ENCODE measurements at regions not wholly inside any gene's neighbourhood (a gene's known extent, or its start where the extent isn't known, plus 50 kb on each side); places are given as distances from the start of the nearest gene placed in this dataset.

GRCh38 chr14:55979781-55980180 is 138.4 kb upstream of the PELI2 start:
- Histone ChIP-seq H3K9me3 (ENCODE audit: insufficient read depth, low read depth, low read length) (no peaks in the 10 kb centered on the region), H2AFZ (ENCODE audit: low read depth, low read length) (no peak overlapping the region), H3K9ac (ENCODE audit: low read length) (no peak overlapping the region), H3K27me3 (ENCODE audit: insufficient read depth, low read length) (peaks cover 3% of the 10 kb centered on the region), H3K4me1 (ENCODE audit: insufficient read depth, low read length) (no peaks in the 10 kb centered on the region), H3K27ac (ENCODE audit: low read depth, low read length) (no peak overlapping the region), H3K79me2 (ENCODE audit: insufficient read depth, low read length) (no peaks in the 10 kb centered on the region), H3K4me2 (ENCODE audit: low read length) (no peak overlapping the region), H3K4me3 (ENCODE audit: insufficient read depth, low read depth, low read length) (no peak overlapping the region), H4K20me1 (ENCODE audit: insufficient read depth, low read length) (no peaks in the 10 kb centered on the region), H3K36me3 (ENCODE audit: insufficient read depth, low read length) (no peaks in the 10 kb centered on the region)
- no peak for FAIRE-seq
- Mint-ChIP-seq H3K27me3 (ENCODE audit: low read depth, unreplicated experiment) (peaks cover 4% of the 10 kb centered on the region), H3K4me1 (ENCODE audit: low read depth, unreplicated experiment) (peaks cover 4% of the 10 kb centered on the region), H3K4me3 (ENCODE audit: unreplicated experiment) (no peak overlapping the region), H3K27ac (ENCODE audit: unreplicated experiment) (no peak overlapping the region), H3K9me3 (ENCODE audit: unreplicated experiment) (peaks cover 7% of the 10 kb centered on the region), H3K36me3 (ENCODE audit: low read depth, unreplicated experiment) (no peaks in the 10 kb centered on the region)
- TF ChIP-seq EZH2 (IDR thresholded peaks at IDR 0.05; ENCODE audit: insufficient read depth, low read length) = no peak
- TF ChIP-seq CTCF (IDR thresholded peaks at IDR 0.05; ENCODE audit: insufficient read depth, low read depth, low read length) = no peak
- DNase-seq (ENCODE audit: low read depth) = no peak

GRCh38 chr14:55980970-55981369 is 137.2 kb upstream of the PELI2 start:
- H3K27me3 Mint-ChIP-seq (ENCODE audit: low read depth, unreplicated experiment) = peaks cover 6% of the 10 kb centered on the region
- no peak for DNase-seq (ENCODE audit: low read depth)
- no peaks in the 10 kb centered on the region for H3K4me1 ChIP-seq (ENCODE audit: insufficient read depth, low read length)
- H3K9ac ChIP-seq (ENCODE audit: low read length) = no peak overlapping the region
- H3K9me3 ChIP-seq (ENCODE audit: insufficient read depth, low read depth, low read length) = no peaks in the 10 kb centered on the region
- peaks cover 3% of the 10 kb centered on the region for H3K27me3 ChIP-seq (ENCODE audit: insufficient read depth, low read length)
- no peak overlapping the region for H3K27ac Mint-ChIP-seq (ENCODE audit: unreplicated experiment)
- TF ChIP-seq CTCF (IDR thresholded peaks at IDR 0.05; ENCODE audit: insufficient read depth, low read depth, low read length) (no peak), EZH2 (IDR thresholded peaks at IDR 0.05; ENCODE audit: insufficient read depth, low read length) (no peak)
- H2AFZ ChIP-seq (ENCODE audit: low read depth, low read length) = no peak overlapping the region
- H3K4me3 Mint-ChIP-seq (ENCODE audit: unreplicated experiment) = no peak overlapping the region
- peaks cover 7% of the 10 kb centered on the region for H3K9me3 Mint-ChIP-seq (ENCODE audit: unreplicated experiment)
- H3K4me2 ChIP-seq (ENCODE audit: low read length) = no peak overlapping the region
- no peak for FAIRE-seq
- H3K4me3 ChIP-seq (ENCODE audit: insufficient read depth, low read depth, low read length) = no peak overlapping the region
- no peak overlapping the region for H3K27ac ChIP-seq (ENCODE audit: low read depth, low read length)
- no peaks in the 10 kb centered on the region for H3K36me3 ChIP-seq (ENCODE audit: insufficient read depth, low read length)
- no peaks in the 10 kb centered on the region for H3K79me2 ChIP-seq (ENCODE audit: insufficient read depth, low read length)
- no peaks in the 10 kb centered on the region for H3K4me1 Mint-ChIP-seq (ENCODE audit: low read depth, unreplicated experiment)
- H4K20me1 ChIP-seq (ENCODE audit: insufficient read depth, low read length) = no peaks in the 10 kb centered on the region
- H3K36me3 Mint-ChIP-seq (ENCODE audit: low read depth, unreplicated experiment) = no peaks in the 10 kb centered on the region

- H3K4me2 ChIP-seq (ENCODE audit: low read length) = no peak overlapping the region
- no peak overlapping the region for H3K4me3 ChIP-seq (ENCODE audit: insufficient read depth, low read depth, low read length)
- no peak overlapping the region for H2AFZ ChIP-seq (ENCODE audit: low read depth, low read length)
- no peaks in the 10 kb centered on the region for H3K79me2 ChIP-seq (ENCODE audit: insufficient read depth, low read length)
- H3K9ac ChIP-seq (ENCODE audit: low read length) = no peak overlapping the region
- no peaks in the 10 kb centered on the region for H4K20me1 ChIP-seq (ENCODE audit: insufficient read depth, low read length)
- H3K9me3 Mint-ChIP-seq (ENCODE audit: unreplicated experiment) = peaks cover 2% of the 10 kb centered on the region
- H3K9me3 ChIP-seq (ENCODE audit: insufficient read depth, low read depth, low read length) = no peaks in the 10 kb centered on the region
- H3K4me3 Mint-ChIP-seq (ENCODE audit: unreplicated experiment) = no peak overlapping the region
- no peaks in the 10 kb centered on the region for H3K36me3 ChIP-seq (ENCODE audit: insufficient read depth, low read length)
- no peaks in the 10 kb centered on the region for H3K36me3 Mint-ChIP-seq (ENCODE audit: low read depth, unreplicated experiment)
- TF ChIP-seq CTCF (IDR thresholded peaks at IDR 0.05; ENCODE audit: insufficient read depth, low read depth, low read length) (no peak), EZH2 (IDR thresholded peaks at IDR 0.05; ENCODE audit: insufficient read depth, low read length) (no peak)
- FAIRE-seq (no peak), DNase-seq (ENCODE audit: low read depth) (no peak)
- no peaks in the 10 kb centered on the region for H3K4me1 Mint-ChIP-seq (ENCODE audit: low read depth, unreplicated experiment)
- no peak overlapping the region for H3K27ac ChIP-seq (ENCODE audit: low read depth, low read length)
- H3K4me1 ChIP-seq (ENCODE audit: insufficient read depth, low read length) = no peaks in the 10 kb centered on the region
- peaks cover 3% of the 10 kb centered on the region for H3K27me3 ChIP-seq (ENCODE audit: insufficient read depth, low read length)
- H3K27me3 Mint-ChIP-seq (ENCODE audit: low read depth, unreplicated experiment) = peaks cover 6% of the 10 kb centered on the region
- H3K27ac Mint-ChIP-seq (ENCODE audit: unreplicated experiment) = no peak overlapping the region
These were observed 132.1 kb upstream of the PELI2 start for GRCh38 chr14:55986069-55986468.
